ENCODE measurements at regions not wholly inside any gene's neighbourhood (a gene's known extent, or its start where the extent isn't known, plus 50 kb on each side); places are given as distances from the start of the nearest gene placed in this dataset.
A peak's percentile ranks its signal among the peaks of the same experiment; 100 is the strongest.
"Not testable (repeated sequence)": the region's sequence is repeated elsewhere in the genome, so short reads cannot be mapped to it uniquely, and the experiment has no call there.

DNA sequence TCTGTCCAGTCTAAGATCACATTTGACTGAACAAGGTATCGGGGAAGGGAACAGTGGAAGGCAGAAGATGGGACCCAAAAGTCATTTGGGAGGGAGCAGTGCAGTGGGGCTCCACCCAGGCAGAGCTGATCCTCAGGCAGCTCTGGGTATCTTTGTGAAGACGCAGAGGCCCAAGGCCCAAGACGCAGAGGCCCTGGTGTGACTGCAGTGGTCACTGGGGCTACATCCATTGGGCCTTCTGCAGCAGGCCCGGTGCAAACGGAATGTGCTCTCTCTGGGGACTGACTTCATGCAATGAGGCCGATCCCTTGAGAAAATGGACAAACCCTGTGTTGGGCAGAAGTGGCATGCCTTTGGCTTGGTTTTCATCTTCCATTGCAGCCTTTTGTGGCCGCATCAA, 463.4 kb upstream of the ZNF507 start:
- DNase-seq (ENCODE audit: low spot score), result no peak

DNA sequence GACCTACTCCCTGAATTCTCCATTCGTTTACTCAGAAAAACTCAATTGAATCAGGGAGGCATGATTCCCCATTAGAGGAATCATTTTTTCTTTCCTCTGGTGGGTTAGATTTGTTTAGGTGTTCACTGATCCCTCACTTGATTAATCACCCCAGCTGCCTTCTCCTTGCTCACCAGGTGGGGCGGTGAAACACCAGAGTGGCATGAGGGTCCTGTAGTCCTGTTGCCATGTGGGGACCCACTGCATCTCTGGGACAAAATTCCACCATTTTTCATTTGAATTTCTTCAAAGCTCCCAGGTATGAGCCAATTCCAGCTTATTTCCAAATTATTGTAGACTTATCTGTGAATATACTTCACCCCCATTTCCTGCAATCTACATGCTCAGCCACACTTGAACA, 462.7 kb upstream of the ZNF507 start:
- no peak for DNase-seq (ENCODE audit: low spot score)

DNA sequence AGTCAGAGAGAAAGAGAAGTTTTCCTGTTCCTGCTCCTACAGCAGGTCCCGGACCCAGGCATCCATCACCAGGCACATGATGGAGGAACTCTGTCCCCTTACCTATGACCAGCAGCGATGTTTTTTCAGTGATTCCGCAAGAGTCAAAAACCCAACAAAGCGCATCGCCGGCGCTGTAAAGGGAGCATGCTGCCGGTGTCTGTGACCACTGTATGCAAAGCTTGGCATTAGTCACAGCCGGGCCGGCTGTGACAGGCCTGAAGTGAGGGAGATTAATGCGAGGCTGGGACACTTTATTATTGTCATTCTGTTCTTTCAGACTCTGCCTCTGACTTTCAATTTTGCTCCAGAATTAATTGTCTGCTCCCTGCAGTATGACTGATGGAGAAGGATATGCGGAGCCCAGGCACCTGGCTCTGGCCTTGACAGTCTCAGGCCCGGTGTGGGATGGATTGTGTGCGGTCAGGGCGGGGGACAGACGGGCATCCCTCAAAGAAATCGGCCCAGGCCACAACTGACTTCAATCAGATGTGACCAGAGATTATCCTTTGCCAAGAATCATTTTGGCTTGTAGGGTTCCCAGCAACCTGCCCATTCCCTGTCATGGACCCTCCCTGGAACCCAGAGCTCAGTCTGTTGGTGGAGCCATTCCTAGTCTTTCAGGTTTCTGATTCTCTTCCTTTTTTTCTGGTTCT, 462.0 kb upstream of the ZNF507 start:
- DNase-seq (ENCODE audit: low spot score), result no peak

DNA sequence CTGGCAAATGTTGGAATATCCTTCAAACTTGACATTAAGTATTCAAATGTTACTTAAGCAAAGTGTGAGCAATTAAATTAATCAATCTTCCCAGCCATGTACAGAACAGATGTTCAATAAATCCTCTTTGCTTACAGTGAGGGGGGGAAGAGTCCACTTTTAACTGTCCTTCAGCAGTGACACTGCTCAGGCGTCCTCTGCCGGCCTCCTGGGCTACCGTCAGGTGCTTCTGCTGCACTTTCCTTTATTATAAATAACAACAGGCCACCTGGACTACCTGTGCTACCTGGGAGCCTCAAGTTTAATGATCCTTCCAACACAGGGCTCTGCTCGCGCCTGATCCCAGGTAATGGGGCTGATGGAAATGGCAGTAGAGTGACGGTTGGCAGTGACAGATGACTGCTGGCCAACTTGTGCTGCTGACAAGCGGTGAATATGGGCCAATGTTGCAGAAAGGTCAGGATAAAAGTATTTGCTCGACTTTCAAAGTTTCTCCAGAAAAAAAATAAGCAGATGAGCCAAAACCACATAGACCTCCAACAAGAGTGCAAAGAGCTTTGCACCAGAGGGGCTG, 460.0 kb upstream of the ZNF507 start:
- no peak for DNase-seq (ENCODE audit: low spot score)

DNA sequence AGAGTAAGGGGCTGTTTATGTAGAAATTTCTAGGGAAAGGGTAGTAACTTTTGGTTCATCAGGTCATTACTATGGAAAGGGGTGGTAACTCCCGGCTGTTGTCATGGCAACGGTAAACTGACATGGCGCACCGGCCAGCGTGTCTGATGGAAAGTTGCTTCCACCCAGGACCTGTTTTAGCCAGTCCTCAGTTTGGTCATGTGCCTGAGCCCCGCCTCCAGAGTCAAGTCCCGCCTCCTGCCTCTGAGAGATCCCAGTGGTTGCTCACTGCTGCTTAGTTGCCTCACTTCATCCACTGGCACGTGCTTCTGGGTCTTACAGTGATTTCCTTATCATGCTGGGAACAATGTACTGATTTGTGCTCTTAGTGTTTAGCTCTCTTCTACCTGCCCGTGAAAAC, 455.2 kb upstream of the ZNF507 start:
- no peak for DNase-seq (ENCODE audit: low spot score)

DNA sequence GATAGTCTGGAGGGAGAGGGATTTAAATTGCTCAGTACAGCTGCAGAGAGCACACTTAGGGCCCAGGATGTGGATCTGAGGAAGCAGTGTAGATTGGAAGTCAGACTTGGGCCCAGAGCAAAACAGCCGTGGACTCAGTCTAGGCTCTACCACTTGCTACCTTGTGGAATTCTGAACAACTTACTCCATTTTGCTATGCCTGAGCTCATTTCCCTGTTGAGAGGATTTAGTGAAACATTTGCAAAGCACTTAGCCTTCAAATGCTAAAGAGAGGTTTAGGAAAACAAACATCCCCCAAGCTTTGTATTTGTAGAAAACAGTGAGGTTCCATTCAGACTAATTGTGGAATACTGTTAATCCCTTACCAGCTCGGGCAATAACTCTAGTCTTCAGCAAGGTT, 453.4 kb upstream of the ZNF507 start:
- DNase-seq (ENCODE audit: low spot score), result no peak

DNA sequence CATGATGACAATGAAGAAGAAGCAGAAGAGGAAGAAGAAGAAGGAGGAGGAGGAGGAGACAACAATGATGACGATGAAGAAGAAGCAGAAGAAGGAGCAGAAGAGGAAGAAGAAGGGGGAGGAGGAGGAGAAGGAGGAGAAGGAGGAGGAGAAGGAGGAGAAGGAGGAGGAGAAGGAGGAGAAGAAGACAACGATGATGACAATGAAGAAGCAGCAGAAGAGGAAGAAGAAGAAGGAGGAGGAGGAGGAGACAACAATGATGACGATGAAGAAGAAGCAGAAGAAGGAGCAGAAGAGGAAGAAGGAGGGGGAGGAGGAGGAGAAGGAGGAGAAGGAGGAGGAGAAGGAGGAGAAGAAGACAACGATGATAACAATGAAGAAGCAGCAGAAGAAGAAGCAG, 451.9 kb upstream of the ZNF507 start:
- DNase-seq (ENCODE audit: low spot score), result not testable (repeated sequence)

DNA sequence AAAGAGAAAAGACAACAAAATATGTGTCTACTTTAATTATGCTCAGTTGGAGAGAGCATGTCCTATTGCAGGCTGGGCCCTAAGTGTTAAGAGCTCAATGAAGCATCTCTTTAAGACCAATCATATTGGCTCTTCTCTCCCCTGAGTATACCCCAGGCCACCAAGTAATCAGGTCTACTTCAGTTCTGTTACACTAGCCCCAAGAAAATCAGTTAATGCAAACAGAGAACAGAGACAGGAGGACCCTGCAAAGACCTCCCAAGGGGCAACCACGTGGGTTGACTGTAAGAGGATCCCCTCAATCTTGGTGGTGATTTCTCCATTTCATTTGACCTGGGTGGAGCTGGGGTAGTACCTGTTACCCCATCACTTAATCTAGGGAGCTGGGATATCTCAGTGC, 451.0 kb upstream of the ZNF507 start:
- no peak for DNase-seq (ENCODE audit: low spot score)

DNA sequence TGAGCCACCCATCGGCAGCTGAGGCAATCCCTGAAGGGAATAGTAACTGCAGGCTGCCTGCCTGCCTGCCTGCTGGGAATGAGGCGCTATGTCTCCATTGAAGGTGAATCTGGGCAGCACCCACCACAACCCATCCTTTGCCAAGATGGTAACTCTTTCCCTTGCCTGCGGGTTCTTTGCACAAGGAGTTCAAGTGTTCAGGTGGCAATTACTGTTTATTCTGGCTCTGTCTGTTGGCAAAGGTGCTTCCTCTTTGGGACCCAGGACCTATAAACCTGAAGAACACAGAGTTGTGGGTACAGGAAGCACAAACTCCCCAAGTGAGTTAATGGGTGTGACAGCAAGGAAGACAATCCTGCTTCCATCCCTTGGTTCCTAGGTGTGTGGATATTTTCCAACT, 448.1 kb upstream of the ZNF507 start:
- no peak for DNase-seq (ENCODE audit: low spot score)

DNA sequence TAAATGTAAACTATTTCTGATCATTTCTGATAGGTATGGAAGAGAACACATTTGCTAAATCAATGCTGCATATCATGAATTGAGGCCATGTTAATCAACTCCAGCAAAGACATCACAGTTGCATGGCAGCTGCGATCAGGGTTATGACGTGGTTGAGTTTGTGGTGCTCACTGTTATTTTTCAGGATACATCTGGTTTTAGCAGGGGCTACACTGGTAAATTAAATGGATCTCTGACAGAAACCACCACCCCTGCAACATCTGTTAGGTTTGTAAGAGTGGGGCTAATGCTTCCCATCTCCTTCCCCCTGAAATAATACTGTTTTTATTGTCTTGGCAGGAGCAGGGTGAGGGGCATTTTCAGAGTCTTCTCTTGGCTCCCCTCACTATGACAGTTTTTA, 444.4 kb upstream of the ZNF507 start:
- no peak for DNase-seq (ENCODE audit: low spot score)

DNA sequence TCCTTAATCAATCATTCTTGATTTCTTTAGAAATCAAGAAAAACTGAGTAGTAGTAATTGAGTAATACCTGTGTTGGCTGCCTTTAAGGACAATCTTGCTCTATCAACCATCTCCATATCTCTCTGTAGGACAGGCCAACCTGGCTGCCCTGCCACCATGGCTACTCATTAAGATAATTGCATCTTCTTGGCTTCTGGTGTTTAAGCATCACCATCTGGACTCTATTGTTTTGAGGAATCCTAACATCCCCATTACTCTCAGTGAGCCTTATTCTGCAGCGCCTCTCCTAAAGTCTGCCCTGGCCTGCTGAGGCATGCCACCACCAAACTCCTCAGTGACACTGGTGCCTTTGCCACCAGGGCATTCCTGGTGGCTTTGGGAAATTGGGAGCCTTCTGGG, 442.6 kb upstream of the ZNF507 start:
- no peak for DNase-seq (ENCODE audit: low spot score)

DNA sequence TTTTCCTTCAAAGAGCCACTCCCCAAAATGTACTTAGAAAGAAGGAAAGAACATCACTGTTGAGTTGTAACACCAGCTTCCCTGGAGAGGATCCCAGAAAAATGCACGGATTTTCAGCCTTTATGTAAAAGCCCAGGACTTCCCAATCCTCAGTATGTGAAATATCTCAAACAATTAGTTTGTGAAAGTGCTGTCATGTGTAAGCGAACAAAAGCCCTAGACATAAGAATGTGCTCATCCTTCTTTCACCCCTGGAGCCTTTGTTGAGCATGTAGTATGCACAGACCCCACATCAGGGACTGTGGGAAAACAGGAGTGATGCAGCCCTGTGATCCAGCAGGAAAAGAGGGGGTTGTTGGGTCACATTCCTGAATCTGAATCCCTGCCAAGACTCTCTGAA, 441.4 kb upstream of the ZNF507 start:
- DNase-seq (ENCODE audit: low spot score), result peak; percentile 81

DNA sequence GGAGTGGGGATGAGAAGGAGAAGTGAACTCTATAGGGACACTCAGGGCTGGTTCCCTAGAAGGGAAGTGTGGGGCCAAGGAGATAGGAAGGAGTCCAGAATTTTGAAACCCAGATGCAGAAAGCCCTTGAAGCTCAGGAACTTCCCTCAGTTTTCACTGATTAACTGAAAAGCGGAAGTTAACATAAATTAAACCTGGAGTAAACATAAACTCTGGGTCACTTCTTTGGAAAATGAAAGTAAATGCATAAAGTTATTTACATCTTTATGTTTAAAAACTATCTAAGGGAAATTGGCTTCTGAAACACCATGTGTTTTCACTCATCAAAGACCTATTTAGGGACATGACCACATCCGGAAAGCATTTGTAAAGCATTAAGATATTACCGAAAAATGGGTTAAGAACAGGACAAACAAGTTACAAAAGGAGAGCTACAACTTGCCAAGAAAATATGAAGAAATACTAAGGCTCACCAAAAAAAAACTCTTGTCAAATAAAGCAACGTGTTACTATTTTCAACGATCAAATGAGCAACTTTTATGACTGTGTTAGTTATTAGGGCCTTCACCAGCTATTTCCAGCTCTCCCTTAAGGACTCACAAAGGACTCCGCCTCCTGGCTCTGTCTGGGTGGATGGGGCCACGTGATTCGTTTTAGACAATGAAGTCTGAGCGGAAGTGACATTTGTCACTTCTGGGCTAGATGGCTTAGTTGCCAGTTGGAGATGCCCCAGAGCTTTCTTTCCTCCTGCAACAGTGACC, 439.1 kb upstream of the ZNF507 start:
- peak; percentile 76 for DNase-seq (ENCODE audit: low spot score)

DNA sequence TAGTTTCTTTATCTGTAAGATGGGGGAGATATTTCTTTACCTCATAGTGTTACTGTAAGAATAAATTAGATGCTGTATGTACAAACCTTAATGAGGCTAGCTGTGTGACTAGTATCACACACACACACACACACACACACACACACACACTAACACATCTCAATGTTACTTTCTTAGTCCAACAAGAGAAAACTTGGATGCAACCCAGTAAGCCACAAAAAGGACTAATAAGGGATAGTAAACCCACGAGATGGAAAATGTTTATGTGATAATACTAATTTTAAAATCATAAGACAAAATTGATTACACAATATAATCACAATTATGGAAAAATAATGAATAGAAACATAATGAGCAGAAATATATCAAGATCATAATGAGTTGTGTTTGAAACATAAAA, 437.7 kb upstream of the ZNF507 start:
- no peak for DNase-seq (ENCODE audit: low spot score)

DNA sequence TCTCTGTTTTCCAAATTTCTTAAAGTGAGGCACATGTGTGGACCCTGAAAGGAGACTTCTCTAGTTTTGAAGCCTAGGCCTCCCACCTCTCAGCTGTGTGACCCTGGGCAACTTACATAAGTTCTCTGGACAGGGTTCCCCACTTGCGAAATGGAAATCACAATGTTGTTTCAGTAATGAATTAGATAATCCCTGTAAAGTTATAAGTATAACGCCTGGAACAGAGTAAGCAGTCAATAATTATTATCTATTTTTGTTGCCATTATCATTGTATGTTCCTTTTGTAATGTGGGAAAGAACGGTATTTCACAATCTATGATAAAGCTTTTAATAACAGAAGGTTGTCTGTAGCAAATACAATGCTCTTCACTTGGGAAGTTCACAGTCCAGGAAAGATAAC, 437.3 kb upstream of the ZNF507 start:
- DNase-seq (ENCODE audit: low spot score), result no peak

DNA sequence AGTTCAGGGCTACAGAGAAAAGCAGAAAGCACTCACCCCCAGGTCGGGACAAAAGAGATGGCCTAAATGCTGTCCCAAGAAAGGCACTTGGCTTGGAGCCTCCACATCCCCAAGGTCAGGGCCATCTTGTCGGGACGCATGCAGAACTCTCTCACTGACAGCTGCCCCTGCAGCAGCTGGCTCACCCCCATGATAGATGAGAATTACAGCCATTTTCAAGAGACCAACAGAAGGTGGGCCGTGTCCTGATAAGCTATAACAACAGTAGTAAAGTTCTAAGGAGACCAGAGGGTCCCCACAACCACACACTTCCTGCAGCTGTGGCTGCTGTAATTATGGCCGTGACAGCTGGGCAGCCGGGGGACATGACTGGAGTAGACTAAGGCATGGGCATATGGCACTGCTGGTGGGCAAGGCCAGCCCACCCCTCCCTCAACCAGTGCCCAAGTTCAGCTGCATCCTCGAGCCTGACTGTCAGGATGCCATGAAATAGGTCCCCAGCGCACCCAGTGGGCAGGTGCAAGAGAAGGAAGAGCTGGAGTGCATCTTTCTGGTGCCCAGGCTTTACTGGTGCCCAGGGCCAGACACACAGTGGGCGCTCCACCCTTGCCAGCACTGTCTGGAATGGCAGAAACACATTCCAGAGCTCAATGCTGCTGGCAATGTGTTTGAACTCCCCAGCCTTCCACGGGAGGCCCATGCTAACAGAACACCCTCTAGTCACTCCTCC, 436.7 kb upstream of the ZNF507 start:
- DNase-seq (ENCODE audit: low spot score), result no peak

DNA sequence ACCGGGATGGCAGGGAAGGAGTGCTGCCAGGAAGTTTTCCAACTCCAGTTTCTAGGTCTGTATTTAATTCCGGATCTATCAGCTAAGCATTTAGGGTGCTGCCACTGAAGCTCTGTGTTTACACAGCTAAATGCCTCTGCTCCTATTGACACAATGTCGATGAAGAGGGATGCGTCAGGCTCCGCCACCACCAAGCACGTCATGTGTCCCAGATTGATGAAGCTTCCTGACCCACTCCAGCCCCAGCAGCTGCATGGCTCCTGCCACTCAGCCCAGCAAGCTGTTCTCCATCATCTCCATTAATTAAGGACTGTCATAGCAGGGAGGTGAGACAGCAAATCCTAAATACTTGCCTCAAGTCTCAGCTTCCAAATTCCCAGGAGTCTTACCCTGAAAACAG, 435.2 kb upstream of the ZNF507 start:
- no peak for DNase-seq (ENCODE audit: low spot score)

DNA sequence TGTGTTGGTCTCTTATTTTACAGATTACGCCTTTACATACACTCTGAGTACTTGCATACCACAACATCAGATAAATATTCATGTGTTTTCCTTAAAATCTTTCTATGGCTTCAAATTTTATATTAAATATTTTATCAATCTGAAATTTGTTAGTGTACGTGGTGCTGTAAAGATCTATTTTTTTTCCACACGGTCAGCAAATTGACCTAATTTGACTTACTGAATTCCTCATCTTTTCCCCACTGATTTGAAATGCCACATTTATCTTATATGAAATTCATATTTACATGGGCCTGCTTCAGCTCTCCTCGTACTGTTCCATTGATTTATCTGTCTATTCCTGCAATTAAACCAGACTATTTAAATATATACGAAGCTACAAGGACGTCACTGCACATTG, 433.8 kb upstream of the ZNF507 start:
- no peak for DNase-seq (ENCODE audit: low spot score)

DNA sequence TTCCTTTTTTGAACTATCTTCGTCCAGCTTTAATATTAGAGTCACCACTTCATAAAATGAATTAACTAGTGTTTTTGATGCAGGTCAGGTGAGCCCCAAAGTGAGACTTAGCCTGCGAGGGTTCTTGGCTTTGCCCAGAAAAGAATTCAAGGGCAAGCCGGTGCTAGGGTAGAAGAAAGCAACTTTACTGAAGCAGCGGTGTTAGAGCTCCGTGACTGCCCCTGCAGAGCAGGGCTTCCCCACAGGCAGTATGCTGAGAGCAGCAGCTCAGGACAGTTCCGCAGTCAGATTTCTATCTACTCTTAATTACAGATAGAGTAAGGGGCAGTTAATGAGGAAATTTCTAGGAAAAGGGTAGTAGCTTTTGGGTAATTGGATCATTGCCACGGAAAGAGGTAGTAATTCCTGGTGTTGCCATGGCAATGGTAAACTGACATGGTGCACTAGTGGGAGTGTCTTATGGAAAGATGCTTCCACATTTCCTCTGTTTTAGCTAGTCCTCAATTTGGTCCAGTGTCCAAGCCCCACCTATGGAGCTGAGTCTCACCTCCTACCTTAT, 432.2 kb upstream of the ZNF507 start:
- no peak for DNase-seq (ENCODE audit: low spot score)

DNA sequence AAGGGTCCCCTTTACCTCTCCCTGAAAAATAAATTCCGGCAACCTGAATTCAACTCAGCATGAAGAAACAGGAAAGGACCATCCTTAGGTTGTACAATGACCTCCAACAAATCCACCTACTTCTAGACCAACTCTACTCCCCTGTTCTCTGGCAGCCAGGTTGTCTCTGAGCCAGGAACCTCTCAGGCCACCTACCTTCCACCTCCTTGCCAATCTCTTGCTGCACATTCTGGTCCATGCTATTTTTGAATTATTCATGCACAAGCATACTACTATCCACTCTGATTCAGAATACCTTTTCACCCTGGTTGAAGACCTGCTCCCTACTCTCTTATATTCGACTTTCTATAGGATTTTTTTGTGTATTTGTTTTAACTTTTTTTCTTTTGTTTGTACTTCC, 415.0 kb upstream of the ZNF507 start:
- no peak for DNase-seq (ENCODE audit: low spot score)

DNA sequence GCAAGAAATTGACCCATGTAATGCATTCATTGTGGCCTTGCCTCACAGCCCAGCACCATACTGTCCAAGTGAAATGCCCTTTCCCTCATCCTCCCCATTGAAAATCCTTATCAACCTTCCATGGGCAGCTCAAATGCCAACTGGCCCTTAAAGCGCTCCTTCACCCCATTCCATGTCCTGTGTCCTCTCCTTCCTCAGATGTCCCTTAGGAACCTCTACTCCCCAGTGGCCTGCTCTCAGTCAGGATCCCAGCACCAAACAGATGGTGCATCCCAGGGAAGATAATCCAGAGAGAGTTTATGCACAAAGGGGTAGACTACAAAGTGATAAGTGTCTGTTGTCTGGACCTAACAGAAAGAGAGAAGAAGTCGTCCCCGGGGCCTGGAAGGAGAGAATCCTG, 407.4 kb upstream of the ZNF507 start:
- no peak for DNase-seq (ENCODE audit: low spot score)

DNA sequence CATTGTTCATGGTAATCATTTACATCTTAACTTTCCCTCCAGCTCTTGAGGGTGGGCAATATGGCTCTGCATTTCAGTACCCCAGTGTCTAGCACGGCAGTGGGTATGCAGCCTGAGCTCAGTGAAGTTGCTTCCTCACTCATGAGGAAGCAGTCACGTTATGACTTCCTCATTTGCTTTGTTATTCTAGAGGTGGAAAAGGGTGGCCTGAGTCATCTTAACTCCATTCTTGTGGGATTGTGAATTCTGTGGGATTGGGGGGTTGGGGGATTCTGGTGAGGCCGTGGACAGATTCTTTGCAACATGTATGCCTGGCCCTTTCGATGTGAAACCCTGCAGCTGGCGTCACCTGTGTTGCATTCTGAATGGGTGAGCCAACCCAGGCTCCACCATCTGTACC, 406.7 kb upstream of the ZNF507 start:
- no peak for DNase-seq (ENCODE audit: low spot score)
